Middle frontal gyrus (tissue), 1 donor: ENCODE measurements at regions not wholly inside any gene's neighbourhood (a gene's known extent, or its start where the extent isn't known, plus 50 kb on each side); places are given as distances from the start of the nearest gene placed in this dataset.
A peak's percentile ranks its signal among the peaks of the same experiment; 100 is the strongest.
"Not testable (repeated sequence)": the region's sequence is repeated elsewhere in the genome, so short reads cannot be mapped to it uniquely, and the experiment has no call there.

Experiments used
- DNase-seq: peaks from one replicate; pipeline ENCODE4 v3.0.0-alpha.2; 2015; ENCODE audit warnings: low spot score; ENCODE audit errors: extremely low spot score

GRCh38 chr7:91565499-91566401, 301.5 kb downstream of the FZD1 start:
- peak; percentile 15 for DNase-seq

DNA sequence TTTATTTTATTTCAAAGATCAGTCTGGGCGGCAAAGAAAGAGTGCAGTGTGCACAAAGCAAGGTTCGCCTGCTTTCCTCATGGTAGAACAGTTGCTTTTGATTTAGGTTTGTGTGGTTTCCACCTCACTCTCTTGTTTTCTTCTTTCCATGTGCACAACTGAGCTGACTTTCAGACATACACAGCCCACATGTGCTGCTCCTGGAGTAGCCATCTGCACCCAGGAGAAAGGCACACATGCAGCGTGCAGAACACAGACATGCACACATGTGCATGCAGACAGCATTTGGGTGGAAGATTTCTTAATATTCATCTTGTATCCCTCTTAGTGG, 302.1 kb downstream of the FZD1 start:
- no peak for DNase-seq

GRCh38 chr7:91567081-91568012, 303.1 kb downstream of the FZD1 start:
- DNase-seq, result no peak

GRCh38 chr7:91568138-91568537, 303.9 kb downstream of the FZD1 start:
- DNase-seq, result no peak

DNA sequence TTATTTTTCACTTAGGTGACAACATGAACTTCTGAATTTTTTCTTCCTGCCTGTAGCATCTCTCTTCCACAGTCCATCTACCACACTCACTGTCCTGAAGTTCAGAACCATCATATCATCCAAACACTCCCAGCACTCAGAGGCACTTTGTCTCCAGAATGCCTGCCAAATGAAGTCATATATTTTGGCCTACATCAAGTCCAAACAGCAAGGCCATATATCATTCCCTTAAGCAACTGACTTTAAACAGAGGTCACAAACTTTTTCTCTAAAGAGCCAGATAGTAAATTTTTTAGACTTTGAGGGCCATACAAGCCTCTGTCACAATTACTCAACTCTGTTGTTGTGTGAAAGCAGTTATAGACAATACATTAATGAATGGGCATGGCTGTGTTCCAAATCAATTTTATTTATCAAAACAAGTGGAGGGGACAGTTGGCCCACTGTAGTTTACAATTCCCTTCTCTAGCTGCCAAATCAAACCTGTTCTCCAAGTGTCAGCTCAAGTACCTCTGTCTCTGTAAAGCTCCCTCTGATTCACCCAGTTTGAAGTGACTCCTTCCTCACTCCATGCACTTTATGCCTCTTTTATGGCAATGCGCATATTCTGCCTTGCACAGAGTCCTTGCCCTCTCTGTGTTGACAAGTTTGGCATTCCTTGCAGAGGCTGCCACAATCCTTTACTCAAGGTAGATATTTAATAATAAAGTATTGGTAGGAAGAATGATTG, 305.7 kb downstream of the FZD1 start:
- no peak for DNase-seq

- DNase-seq, result no peak
These were observed 306.3 kb downstream of the FZD1 start for GRCh38 chr7:91570560-91570959.

- DNase-seq, result no peak
These were observed 307.4 kb downstream of the FZD1 start for GRCh38 chr7:91571601-91572000.

DNA sequence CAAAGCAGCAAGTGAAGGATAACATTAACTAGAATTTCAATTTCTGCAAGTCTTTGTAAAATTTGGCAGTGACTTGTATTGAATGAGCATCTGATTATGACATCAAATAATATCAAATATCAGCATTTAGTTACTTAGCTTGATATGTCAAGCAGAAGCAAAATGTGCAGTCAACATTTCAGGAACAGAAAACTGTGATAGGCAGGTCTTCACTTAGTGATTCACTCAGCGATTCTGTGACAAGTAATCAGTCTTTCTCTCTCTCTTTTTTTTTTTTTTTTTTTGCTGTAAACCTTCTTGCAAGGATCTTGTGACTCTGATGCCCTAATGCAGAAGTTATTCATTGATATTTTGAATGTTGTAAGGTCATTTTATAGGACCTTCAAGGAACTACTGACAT, 307.1 kb downstream of the MTERF1 start:
- no peak for DNase-seq

DNA sequence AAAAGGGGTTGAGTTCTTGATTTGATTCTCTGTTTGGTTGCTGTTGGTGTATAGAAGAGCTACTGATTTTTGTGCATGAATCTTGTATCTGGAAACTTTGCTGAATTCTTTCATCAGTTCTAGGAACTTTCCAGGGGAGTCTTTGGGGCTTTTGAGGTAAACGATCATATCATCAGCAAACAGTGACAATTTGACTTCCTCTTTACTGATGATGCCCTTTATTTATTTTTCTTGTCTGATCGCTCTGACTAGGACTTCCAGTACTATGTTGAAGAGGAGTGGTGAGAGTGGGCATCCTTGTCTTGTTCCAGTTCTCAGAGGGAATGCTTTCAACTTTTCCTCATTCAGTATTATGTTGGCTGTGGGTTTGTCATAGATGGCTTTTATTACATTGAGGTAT, 304.0 kb downstream of the MTERF1 start:
- DNase-seq, result not testable (repeated sequence)

GRCh38 chr7:91579837-91580236, 300.7 kb downstream of the MTERF1 start:
- DNase-seq, result no peak

DNA sequence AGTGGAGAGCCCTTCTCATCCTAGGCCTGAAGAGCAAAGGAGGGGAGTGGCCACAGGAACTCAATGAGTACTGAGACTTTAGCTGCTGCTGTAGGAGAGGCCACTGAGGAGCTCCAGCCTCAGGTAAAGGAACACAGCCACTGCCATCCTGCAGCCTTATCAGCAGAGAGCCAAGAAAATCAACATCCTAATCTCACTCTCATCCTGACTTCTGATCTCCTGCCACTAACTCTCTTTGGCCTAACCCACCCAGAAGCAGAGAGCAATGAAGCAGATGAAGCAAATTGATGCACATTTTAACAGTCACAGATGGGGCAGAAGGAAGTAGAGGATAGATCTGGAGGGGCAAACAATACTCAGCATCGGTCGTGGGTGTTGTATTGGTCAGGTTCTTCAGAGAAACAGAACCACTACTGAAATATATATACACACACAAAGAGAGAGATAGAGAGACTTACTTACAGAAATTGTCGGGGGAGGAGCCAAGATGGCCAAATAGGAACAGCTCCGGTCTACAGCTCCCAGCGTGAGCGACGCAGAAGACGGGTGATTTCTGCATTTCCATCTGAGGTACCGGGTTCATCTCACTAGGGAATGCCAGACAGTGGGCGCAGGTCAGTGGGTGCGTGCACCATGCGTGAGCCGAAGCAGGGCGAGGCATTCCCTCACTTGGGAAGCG, 297.6 kb downstream of the MTERF1 start:
- no peak for DNase-seq

- DNase-seq, result no peak
These were observed 284.2 kb downstream of the MTERF1 start for GRCh38 chr7:91596287-91596686.

- no peak for DNase-seq
These were observed 281.7 kb downstream of the MTERF1 start for GRCh38 chr7:91598791-91599190.

DNA sequence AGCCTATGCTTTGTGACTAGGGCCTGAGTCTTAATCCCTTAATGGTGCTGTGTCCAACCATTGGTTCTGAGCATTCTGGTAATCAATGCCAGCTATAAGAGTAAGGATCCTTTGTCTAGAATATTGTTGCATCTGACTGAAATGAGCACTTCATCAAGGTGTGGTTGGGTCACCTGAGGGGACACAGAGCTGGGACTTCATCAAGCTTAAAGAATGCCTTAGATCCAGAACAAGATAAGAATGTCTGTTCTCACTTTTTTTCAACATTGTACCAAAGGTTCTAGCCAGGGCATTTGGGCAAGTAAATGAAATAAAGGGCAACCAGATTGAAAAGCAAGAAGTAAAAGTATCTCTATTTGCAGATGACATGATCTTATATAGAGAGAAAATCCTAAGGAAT, 280.4 kb downstream of the MTERF1 start:
- DNase-seq, result no peak

DNA sequence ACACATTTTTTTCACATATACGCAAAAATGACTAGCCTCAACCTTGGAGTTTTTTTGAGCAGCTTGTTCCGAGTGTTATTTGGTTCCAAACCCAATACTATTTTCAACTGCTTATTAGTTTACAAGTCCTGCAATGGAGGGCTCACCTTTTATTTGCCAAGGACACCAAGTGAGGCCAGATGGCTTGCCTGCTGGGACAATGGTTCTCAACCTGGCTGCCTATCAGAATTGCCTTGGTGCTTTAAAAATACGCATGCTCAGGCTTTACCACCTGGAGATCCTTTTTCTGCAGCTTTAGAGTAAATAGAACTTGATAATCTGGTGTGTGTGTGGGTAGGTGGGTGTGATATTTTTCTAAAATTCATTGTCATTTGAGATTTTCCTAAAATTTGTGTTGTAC, 276.8 kb downstream of the MTERF1 start:
- DNase-seq, result no peak

GRCh38 chr7:91608606-91609005, 271.9 kb downstream of the MTERF1 start:
- no peak for DNase-seq

DNA sequence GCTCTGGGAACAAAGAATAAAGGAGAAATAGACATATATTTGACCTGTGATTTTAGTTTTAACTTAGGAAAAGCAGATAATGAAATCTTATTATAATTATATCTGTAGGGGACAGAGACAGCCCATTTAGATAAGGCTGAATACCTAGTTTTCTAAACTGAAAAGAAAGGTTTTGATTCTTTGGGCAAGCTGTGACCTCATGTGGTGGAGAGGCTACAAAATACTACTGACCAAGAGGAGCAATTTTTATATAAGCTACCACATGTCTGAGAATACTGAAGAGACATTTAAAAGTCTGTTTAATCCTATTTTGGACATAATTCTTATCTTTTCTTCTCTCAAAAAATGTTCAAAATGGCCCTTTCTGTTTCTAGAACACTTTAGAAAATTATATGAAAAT, 271.0 kb downstream of the MTERF1 start:
- no peak for DNase-seq

DNA sequence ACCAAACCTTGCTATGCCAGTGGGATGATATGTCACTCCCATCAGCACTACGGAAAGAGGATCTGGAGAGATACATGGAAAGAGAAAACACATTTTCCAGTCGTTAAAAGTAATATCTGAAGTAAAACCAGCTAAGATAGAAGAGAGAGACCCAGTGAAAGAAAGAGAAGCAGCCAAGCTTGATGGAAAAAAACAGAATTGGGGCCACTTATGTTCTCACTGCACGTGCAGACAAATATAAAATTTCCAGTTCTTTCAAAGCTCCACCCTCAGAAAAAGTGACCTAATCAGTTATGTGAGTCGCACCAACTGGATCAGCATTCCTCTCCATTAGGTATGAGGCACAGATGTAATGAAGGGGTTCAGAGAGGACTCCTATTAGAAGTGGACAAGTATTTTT, 266.1 kb downstream of the MTERF1 start:
- DNase-seq, result no peak

GRCh38 chr7:91618776-91619765, 261.4 kb downstream of the MTERF1 start:
- DNase-seq, result no peak

- DNase-seq, result no peak
These were observed 259.7 kb downstream of the MTERF1 start for GRCh38 chr7:91620827-91621226.
